ENCODE measurements at regions not wholly inside any gene's neighbourhood (a gene's known extent, or its start where the extent isn't known, plus 50 kb on each side); places are given as distances from the start of the nearest gene placed in this dataset.

DNA sequence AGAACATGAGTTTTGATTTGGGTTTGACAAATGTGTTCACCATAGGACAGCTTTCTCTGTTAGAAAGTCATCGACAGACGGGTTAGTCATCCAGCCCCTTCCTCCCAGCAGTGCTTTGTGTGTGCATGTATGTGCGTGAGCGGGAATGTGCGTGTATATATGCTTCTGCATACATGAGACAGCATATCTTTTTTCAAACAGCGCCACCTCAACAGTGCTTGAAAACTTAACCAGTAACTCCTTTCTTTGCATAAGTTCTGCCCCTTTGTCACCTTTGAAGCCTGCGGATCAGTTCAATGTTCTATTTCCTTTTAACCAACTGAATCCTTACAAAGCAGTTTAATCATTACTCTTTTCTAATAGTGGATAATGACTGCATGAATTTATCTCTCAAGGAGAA lies 351.4 kb downstream of the LPIN1 start:
- Mint-ChIP-seq H3K36me3 (no peaks in the 10 kb centered on the region), H3K9me3 (no peaks in the 10 kb centered on the region), H3K27ac (no peak overlapping the region), H3K4me1 (peaks cover 16% of the 10 kb centered on the region), H3K27me3 (no peaks in the 10 kb centered on the region), H3K4me3 (no peak overlapping the region)
- DNase-seq (ENCODE audit: low spot score in 2 of 2) (no peak), ATAC-seq (ENCODE audit: low read depth) (no peak)

DNA sequence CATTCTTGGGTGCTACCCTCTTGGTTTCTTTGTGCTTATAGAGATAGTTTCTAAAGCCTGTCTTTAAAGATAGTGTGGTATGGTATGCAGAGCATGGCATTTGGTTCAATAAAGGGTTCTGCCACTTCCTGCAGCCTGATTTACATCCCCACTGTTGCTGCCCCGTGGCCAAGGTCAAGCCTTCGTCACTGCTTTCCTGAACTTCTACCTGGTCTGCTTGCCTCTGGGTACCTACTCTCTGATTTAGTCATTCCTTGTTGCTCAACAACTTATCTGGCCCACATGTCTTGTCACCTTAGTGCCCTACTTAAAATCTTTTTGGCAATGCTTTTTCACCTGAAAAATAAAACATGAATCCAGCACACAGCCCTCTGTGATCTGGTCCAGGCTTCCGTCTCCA lies 352.9 kb downstream of the LPIN1 start:
- Mint-ChIP-seq H3K36me3 (no peaks in the 10 kb centered on the region), H3K27me3 (no peaks in the 10 kb centered on the region), H3K4me1 (peaks cover 18% of the 10 kb centered on the region), H3K27ac (no peak overlapping the region), H3K9me3 (no peaks in the 10 kb centered on the region), H3K4me3 (no peak overlapping the region)
- no peak for ATAC-seq (ENCODE audit: low read depth)
- DNase-seq (ENCODE audit: low spot score in 2 of 2), result no peak

DNA sequence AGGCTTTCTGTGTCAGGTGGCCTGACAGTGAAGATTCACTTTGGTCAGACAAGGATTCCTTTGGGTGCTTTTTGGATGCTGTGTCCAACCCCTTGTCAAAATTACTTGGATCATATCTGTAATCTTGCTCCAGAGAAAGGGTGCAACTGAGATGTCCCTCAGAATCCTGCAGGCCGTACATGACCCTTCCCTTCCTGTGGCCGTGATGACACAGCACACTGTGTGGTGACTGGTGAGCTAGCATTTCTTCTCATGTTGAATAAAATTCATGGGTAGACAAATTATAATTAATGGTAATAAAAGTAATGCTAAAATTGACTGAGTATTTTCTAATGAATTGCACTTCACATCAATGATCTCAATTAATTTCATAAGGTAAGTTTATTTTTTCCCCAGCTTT lies 356.2 kb downstream of the LPIN1 start:
- no peak overlapping the region for H3K4me3 Mint-ChIP-seq
- peaks cover 15% of the 10 kb centered on the region for H3K4me1 Mint-ChIP-seq
- H3K36me3 Mint-ChIP-seq, result no peaks in the 10 kb centered on the region
- ATAC-seq (ENCODE audit: low read depth) (no peak), DNase-seq (ENCODE audit: low spot score in 2 of 2) (no peak)
- no peaks in the 10 kb centered on the region for H3K27me3 Mint-ChIP-seq
- no peak overlapping the region for H3K27ac Mint-ChIP-seq
- no peaks in the 10 kb centered on the region for H3K9me3 Mint-ChIP-seq

DNA sequence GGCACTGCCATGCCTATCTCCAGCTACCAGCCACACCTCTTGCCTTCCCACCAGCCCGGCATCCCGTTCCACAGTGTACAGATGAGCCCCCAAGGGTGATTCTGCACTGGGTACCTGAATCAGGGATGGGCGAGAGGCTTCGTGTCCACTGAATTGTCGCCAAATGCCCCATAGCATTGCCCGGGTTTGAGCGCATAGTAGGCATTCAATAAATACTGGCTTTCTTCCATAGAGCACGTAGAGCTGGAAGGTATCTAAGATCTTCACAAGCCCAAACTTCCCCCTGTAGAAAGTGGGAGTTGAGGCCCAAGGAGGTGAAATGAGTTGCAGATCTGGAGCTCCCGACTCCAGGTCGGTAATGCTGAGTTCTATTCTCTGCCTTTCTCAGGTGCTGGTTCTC lies 358.7 kb downstream of the LPIN1 start:
- H3K36me3 Mint-ChIP-seq, result no peaks in the 10 kb centered on the region
- H3K27me3 Mint-ChIP-seq, result no peaks in the 10 kb centered on the region
- no peak overlapping the region for H3K4me3 Mint-ChIP-seq
- peaks cover 15% of the 10 kb centered on the region for H3K4me1 Mint-ChIP-seq
- ATAC-seq (ENCODE audit: low read depth) (no peak), DNase-seq (ENCODE audit: low spot score in 2 of 2) (no peak)
- no peaks in the 10 kb centered on the region for H3K9me3 Mint-ChIP-seq
- H3K27ac Mint-ChIP-seq, result no peak overlapping the region

DNA sequence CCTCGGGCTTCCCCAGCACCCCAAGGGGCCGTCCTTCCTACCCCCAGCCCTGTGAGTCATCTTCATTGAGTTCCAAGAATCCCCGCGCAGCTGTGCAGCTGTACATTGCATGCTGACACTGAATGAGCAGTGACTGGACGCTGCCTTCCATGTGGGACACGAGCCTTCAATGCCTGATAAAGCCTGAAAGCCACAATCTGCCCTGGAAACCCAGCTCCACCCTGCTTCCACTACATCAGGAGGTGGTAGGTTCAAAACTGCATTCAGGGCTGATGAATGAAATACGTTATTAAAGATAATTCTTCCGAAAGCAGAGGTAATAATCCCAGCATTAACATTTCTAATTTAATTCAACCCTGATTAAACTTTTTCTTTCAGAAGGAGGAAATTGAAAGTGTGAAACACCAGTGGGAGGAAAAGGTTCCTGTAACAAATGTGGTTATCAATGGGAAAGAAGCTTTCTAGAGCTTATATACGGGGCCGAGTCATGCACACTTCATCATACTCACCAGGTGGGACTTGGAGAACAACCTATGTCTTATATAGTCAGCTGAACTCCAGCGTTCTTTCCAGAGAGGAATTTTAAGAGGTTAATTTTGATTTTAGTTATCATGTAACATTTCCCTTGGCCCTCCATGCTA lies 360.1 kb downstream of the LPIN1 start:
- Mint-ChIP-seq H3K36me3 (no peaks in the 10 kb centered on the region), H3K27me3 (no peaks in the 10 kb centered on the region), H3K4me3 (no peak overlapping the region), H3K4me1 (peaks cover 26% of the 10 kb centered on the region), H3K9me3 (no peaks in the 10 kb centered on the region), H3K27ac (no peak overlapping the region)
- DNase-seq (ENCODE audit: low spot score in 2 of 2) (no peak), ATAC-seq (ENCODE audit: low read depth) (no peak)

DNA sequence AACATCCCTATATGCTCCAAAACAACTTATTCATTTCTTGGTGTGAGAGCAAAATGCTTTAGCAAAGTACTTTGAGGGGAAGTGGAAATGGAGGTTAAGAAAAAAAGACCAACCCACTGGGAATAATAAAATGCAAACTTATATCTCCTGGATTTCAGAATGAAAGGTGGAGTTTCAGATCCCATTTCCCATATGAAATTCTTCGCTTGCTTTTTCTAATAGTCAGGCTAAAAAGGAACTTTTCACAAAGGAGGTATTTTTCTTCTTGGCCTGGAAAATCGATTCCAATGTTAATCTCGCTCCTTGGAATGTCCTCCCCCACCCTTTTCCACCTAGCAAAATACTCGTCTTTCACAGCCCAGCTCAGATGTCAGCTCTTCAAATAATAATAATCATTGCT lies 360.9 kb downstream of the LPIN1 start:
- Mint-ChIP-seq H3K4me3 (no peak overlapping the region), H3K27ac (no peak overlapping the region), H3K27me3 (no peaks in the 10 kb centered on the region), H3K36me3 (no peaks in the 10 kb centered on the region), H3K4me1 (peaks cover 21% of the 10 kb centered on the region), H3K9me3 (no peaks in the 10 kb centered on the region)
- ATAC-seq (ENCODE audit: low read depth) (no peak), DNase-seq (ENCODE audit: low spot score in 2 of 2) (no peak)

DNA sequence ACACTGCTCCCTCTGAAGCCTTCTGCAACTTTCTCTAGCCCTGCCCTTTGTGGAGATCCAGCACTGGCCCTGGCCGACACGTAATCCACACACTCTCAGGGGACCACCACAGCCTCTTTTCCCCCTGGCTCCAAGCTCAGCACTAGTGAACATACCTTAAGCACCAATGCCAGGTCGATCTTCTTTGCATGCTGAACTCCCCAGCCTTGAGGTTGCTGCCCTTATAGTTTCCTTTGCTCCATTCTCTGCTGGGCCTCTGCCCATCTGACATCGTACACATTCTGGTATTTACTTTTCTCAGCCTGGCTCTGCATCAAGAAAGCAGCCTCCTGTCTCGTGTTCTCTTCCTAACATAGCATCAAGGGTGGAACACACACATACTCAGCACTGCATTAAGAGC lies 361.5 kb downstream of the LPIN1 start:
- Mint-ChIP-seq H3K27ac (no peak overlapping the region), H3K4me3 (no peak overlapping the region), H3K9me3 (no peaks in the 10 kb centered on the region), H3K4me1 (peaks cover 26% of the 10 kb centered on the region), H3K36me3 (no peaks in the 10 kb centered on the region), H3K27me3 (no peaks in the 10 kb centered on the region)
- ATAC-seq (ENCODE audit: low read depth) (no peak), DNase-seq (ENCODE audit: low spot score in 2 of 2) (no peak)

DNA sequence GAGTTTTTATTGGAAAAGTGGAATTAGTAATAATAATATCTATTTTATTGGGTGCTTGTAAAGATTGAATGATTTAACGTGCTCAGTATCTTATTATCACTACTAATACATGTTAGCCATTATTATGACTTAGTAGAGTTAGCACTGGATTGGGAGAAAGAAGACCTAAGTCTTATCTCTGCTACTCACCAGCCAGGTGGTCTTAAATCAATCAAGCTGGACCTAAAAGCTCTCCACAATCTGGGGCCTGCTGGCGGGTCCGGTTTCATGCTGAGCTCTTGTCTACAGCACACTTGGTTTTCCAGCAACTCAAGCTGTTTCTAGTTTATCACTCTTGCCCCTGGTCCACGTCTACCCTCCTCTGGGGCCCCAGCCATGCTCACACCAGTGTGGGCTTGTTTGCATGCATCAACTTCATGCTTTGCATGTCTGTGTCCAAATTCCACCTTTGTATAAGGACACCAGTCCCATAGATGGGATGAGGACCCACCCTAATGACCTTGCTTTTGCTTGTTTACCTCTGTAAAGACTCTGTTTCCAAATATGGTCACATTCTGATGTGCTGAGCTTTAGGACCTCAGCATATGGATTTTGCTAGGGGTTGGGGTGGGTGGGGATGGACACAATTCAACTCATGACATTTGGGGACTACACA lies 363.1 kb downstream of the LPIN1 start:
- no peaks in the 10 kb centered on the region for H3K36me3 Mint-ChIP-seq
- no peak overlapping the region for H3K4me3 Mint-ChIP-seq
- DNase-seq (ENCODE audit: low spot score in 2 of 2) (no peak), ATAC-seq (ENCODE audit: low read depth) (no peak)
- no peaks in the 10 kb centered on the region for H3K9me3 Mint-ChIP-seq
- no peaks in the 10 kb centered on the region for H3K27me3 Mint-ChIP-seq
- H3K4me1 Mint-ChIP-seq, result peaks cover 31% of the 10 kb centered on the region
- H3K27ac Mint-ChIP-seq, result no peak overlapping the region

DNA sequence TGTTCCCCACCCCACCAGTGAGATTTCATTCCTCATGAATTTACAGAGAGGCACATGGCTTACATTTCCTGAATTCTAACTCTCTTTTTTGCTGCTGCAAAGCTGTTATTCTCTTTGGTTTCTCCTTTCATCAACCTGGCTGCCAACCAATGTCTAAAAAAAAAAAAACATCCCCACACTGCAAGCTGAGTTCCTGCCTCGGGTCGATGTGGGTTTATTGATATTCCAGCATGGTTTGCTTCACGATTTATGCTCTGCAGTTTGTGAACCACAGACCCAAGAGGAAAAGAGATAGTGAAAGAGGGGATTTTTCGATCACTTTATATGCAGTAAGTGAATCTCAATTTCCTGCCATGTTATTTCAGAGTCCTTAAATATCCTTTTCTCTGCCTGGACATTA lies 363.6 kb downstream of the LPIN1 start:
- no peak overlapping the region for H3K4me3 Mint-ChIP-seq
- no peak for DNase-seq (ENCODE audit: low spot score in 2 of 2)
- ATAC-seq (ENCODE audit: low read depth), result no peak
- no peaks in the 10 kb centered on the region for H3K27me3 Mint-ChIP-seq
- no peaks in the 10 kb centered on the region for H3K36me3 Mint-ChIP-seq
- no peaks in the 10 kb centered on the region for H3K9me3 Mint-ChIP-seq
- peaks cover 35% of the 10 kb centered on the region for H3K4me1 Mint-ChIP-seq
- no peak overlapping the region for H3K27ac Mint-ChIP-seq

DNA sequence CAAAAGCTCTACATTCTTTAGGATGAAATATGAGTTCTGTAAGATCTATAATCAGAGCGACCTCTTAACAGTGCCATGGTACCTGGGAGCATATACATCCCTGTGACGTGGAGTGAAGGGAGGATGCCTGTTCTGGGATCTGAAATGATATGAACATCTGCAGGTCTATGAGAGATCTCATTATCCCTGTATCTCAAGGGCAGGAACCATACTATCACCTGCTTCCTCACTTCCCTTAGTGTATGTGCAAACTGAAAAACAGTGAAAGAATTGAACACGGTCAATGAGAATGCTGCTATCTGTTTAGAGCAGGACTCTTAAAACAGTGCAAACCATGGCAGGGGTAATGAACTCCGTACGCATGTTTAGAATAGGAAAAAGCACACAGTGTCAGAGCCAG lies 364.0 kb downstream of the LPIN1 start:
- Mint-ChIP-seq H3K4me1 (peaks cover 37% of the 10 kb centered on the region), H3K9me3 (no peaks in the 10 kb centered on the region), H3K36me3 (no peaks in the 10 kb centered on the region), H3K27ac (peak overlapping the region; percentile 6), H3K27me3 (no peaks in the 10 kb centered on the region), H3K4me3 (no peak overlapping the region)
- no peak for DNase-seq (ENCODE audit: low spot score in 2 of 2)
- no peak for ATAC-seq (ENCODE audit: low read depth)

DNA sequence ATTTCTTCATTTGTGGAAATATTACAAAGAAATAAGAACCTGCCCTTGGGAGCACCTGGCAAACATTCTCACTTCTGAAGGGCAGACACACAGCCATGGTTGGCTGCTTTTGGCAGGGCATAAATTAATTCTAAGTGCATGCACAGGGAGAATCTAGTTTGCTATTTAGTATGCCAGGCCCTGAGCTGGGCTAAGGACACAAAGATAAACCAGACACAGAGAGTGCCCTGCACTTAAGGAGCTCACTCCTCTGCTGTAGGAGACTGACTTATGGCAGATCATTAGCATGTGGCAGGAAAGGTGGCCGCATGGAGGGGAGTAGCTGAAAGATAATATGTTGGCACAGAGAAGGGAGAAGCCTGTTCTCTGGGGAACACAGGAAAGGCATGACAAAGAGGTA lies 367.0 kb downstream of the LPIN1 start:
- no peak overlapping the region for H3K4me3 Mint-ChIP-seq
- no peaks in the 10 kb centered on the region for H3K36me3 Mint-ChIP-seq
- no peak overlapping the region for H3K27ac Mint-ChIP-seq
- H3K27me3 Mint-ChIP-seq, result no peaks in the 10 kb centered on the region
- no peaks in the 10 kb centered on the region for H3K9me3 Mint-ChIP-seq
- ATAC-seq (ENCODE audit: low read depth) (no peak), DNase-seq (ENCODE audit: low spot score in 2 of 2) (no peak)
- H3K4me1 Mint-ChIP-seq, result peaks cover 47% of the 10 kb centered on the region

DNA sequence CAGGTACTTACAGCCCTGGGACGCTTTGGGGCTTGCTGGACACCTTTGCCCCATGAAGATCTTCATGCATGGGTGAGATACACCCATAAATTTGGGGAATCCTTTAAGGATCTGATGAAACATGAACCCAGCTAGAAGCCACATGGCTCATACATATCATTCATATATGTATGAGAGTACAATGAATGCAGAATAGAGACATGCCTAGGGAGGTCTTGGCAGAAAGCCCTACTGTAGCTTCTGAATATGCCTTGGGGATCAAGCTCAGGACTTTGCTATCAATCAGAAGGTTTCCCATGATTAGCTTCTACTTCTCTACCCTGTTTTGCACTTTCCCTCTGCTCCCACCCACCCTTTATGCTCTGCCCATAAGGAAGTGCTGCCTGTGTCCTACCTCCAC lies 368.4 kb downstream of the LPIN1 start:
- Mint-ChIP-seq H3K4me1 (peaks cover 47% of the 10 kb centered on the region), H3K27ac (no peak overlapping the region), H3K36me3 (no peaks in the 10 kb centered on the region), H3K4me3 (no peak overlapping the region), H3K27me3 (no peaks in the 10 kb centered on the region), H3K9me3 (no peaks in the 10 kb centered on the region)
- ATAC-seq (ENCODE audit: low read depth) (no peak), DNase-seq (ENCODE audit: low spot score in 2 of 2) (no peak)

DNA sequence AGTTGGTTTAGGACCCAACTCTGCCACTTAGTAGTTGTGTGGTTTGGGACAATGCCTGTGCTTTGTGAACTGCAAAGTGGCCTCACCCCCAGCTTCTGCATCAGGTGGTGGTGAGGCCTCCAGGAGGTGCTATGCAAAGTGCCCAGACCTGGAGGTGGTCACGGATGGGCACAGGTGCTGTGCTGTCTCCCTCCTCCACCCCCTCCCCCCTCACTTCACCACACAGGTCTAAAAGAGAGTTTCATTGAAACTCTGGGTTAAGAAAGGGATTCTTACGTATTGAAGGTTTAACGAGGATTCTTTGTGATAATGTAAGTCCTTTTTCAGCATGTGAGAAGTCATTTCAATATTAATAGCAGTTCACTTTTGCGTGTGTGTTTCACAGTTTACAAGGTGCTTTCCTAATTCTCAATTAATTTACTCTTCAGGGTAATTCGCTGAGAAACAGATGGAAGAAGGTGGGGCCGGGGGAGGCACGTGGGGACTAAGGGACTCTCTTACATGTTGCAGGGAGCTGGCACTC lies 369.9 kb downstream of the LPIN1 start:
- Mint-ChIP-seq H3K9me3 (no peaks in the 10 kb centered on the region), H3K36me3 (no peaks in the 10 kb centered on the region), H3K27ac (peak overlapping the region; percentile 75), H3K4me3 (peak overlapping the region; percentile 40), H3K27me3 (no peaks in the 10 kb centered on the region), H3K4me1 (peaks cover 33% of the 10 kb centered on the region)
- ATAC-seq (ENCODE audit: low read depth), result peak; percentile 98
- peak; percentile 22 to 33 for DNase-seq (ENCODE audit: low spot score in 2 of 2)

DNA sequence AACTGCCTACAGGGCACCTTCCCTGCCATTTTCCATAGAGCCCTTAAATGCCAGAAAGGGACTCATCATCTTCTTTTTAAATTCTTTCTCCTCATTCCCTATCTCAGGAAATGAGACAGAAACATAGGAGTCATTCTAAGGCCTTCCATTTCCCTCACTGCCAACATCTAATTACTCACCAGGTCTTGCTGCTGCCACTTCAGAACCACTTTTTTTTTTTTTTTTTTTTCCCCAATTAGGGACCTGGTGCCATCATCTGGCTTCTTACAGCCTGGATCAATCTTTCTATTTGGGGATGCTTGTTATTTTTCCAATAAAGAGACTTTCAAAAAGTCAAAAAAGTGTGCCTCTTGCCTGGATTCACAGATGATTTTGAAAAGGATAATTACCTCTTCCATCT lies 373.4 kb downstream of the LPIN1 start:
- no peaks in the 10 kb centered on the region for H3K36me3 Mint-ChIP-seq
- no peak overlapping the region for H3K27ac Mint-ChIP-seq
- ATAC-seq (ENCODE audit: low read depth) (no peak), DNase-seq (ENCODE audit: low spot score in 2 of 2) (no peak)
- peaks cover 20% of the 10 kb centered on the region for H3K4me1 Mint-ChIP-seq
- H3K9me3 Mint-ChIP-seq, result no peaks in the 10 kb centered on the region
- no peaks in the 10 kb centered on the region for H3K27me3 Mint-ChIP-seq
- H3K4me3 Mint-ChIP-seq, result no peak overlapping the region
